WTC11 (cell line): ENCODE measurements at regions not wholly inside any gene's neighbourhood (a gene's known extent, or its start where the extent isn't known, plus 50 kb on each side); places are given as distances from the start of the nearest gene placed in this dataset.

Experiments used
- ATAC-seq: fragments of 200-7000 bp; cut with Tn5 transposase; 2 replicates; pipeline ENCODE4 v1.10.0; 2021; ENCODE audit warnings: mild to moderate bottlenecking, moderate library complexity
- CTCF ChIA-PET: fragments of 300-600 bp; sonication (Branson Sonifier 250); formaldehyde crosslinking; loops from one replicate; lab custom pipeline; 2021; ENCODE audit warnings: antibody characterized with exemption; lab: Charles Lee
- POLR2A ChIA-PET: fragments of 350-600 bp; sonication (Branson Sonifier 250); formaldehyde crosslinking; loops from one replicate; lab custom pipeline; 2021; ENCODE audit warnings: antibody characterized with exemption; lab: Charles Lee
- DNase-seq: peaks from one replicate; pipeline ENCODE4 v3.0.0; 2021; ENCODE audit warnings: low spot score
- H3K27ac Mint-ChIP-seq: 2 replicates; pipeline ENCODE4 v1.8.0; 2021; ENCODE audit warnings: mixed read lengths
- H3K27me3 Mint-ChIP-seq: 2 replicates; pipeline ENCODE4 v1.8.0; 2021; ENCODE audit warnings: low read depth, mild to moderate bottlenecking, moderate library complexity, mixed read lengths
- H3K36me3 Mint-ChIP-seq: 2 replicates; pipeline ENCODE4 v1.8.0; 2021; ENCODE audit warnings: mixed read lengths
- H3K4me1 Mint-ChIP-seq: 2 replicates; pipeline ENCODE4 v1.8.0; 2022; ENCODE audit warnings: mixed read lengths
- H3K4me3 Mint-ChIP-seq: 2 replicates; pipeline ENCODE4 v1.8.0; 2021; ENCODE audit warnings: mild to moderate bottlenecking, moderate library complexity, mixed read lengths
- H3K9me3 Mint-ChIP-seq: 2 replicates; pipeline ENCODE4 v1.8.0; 2021; ENCODE audit warnings: mixed read lengths
- ATF3 ChIP-seq: sonication (generic); formaldehyde crosslinking; conservative IDR thresholded peaks from 2 replicates; pipeline ENCODE4 v1.8.1; 2022; ENCODE audit warnings: mild to moderate bottlenecking, missing genetic modification reagents
- MAX ChIP-seq: sonication (generic); formaldehyde crosslinking; IDR thresholded peaks from 2 replicates; pipeline ENCODE4 v1.8.0; 2022; ENCODE audit warnings: mild to moderate bottlenecking, missing genetic modification reagents
- MXD4 ChIP-seq: fragments of 250-450 bp; sonication (Bioruptor Pico); IDR thresholded peaks from 2 replicates; pipeline ENCODE4 v1.8.0; 2021; ENCODE audit warnings: mild to moderate bottlenecking, moderate library complexity, borderline replicate concordance
- NFE2L1 ChIP-seq: sonication (generic); formaldehyde crosslinking; IDR thresholded peaks from 2 replicates; pipeline ENCODE4 v1.8.1; 2023; ENCODE audit warnings: missing genetic modification reagents
- RELA ChIP-seq: sonication (generic); formaldehyde crosslinking; IDR thresholded peaks from 2 replicates; pipeline ENCODE4 v1.8.1; 2022; ENCODE audit warnings: missing genetic modification reagents, mild to moderate bottlenecking, borderline replicate concordance
- SP1 ChIP-seq: sonication (generic); formaldehyde crosslinking; conservative IDR thresholded peaks from 2 replicates; pipeline ENCODE4 v1.8.1; 2022; ENCODE audit warnings: missing genetic modification reagents
- TEAD1 ChIP-seq: sonication (generic); formaldehyde crosslinking; IDR thresholded peaks from 2 replicates; pipeline ENCODE4 v1.8.0; 2022; ENCODE audit warnings: mild to moderate bottlenecking, missing genetic modification reagents
- ZMAT4 ChIP-seq: fragments of 250-450 bp; sonication (Bioruptor Pico); IDR thresholded peaks from 2 replicates; pipeline ENCODE4 v1.9.0; 2021; ENCODE audit warnings: mild to moderate bottlenecking
- ZNF232 ChIP-seq: sonication (generic); formaldehyde crosslinking; IDR thresholded peaks from 2 replicates; pipeline ENCODE4 v1.8.0; 2022; ENCODE audit warnings: mild to moderate bottlenecking, missing genetic modification reagents
- TF ChIP-seq, protein P1 (sequence below): sonication (generic); formaldehyde crosslinking; IDR thresholded peaks from 2 replicates; pipeline ENCODE4 v1.8.1; 2023; ENCODE audit warnings: mild to moderate bottlenecking, missing genetic modification reagents, moderate library complexity
- TF ChIP-seq, protein P2 (sequence below): fragments of 250-450 bp; sonication (Bioruptor Pico); IDR thresholded peaks from 2 replicates; pipeline ENCODE4 v2.1.2; 2022; ENCODE audit warnings: mild to moderate bottlenecking, moderate library complexity
- TF ChIP-seq, protein P3 (sequence below): sonication (generic); formaldehyde crosslinking; IDR thresholded peaks from 2 replicates; pipeline ENCODE4 v1.8.1; 2023; ENCODE audit warnings: mild to moderate bottlenecking, moderate library complexity, missing genetic modification reagents
- TF ChIP-seq, protein P4 (sequence below): sonication (generic); formaldehyde crosslinking; IDR thresholded peaks from 2 replicates; pipeline ENCODE4 v1.8.1; 2023; ENCODE audit warnings: mild to moderate bottlenecking, missing genetic modification reagents
- TF ChIP-seq, protein P5 (sequence below): fragments of 250-450 bp; sonication (Bioruptor Pico); IDR thresholded peaks from 2 replicates; pipeline ENCODE4 v1.9.0; 2021; ENCODE audit warnings: mild to moderate bottlenecking, borderline replicate concordance

DNA sequence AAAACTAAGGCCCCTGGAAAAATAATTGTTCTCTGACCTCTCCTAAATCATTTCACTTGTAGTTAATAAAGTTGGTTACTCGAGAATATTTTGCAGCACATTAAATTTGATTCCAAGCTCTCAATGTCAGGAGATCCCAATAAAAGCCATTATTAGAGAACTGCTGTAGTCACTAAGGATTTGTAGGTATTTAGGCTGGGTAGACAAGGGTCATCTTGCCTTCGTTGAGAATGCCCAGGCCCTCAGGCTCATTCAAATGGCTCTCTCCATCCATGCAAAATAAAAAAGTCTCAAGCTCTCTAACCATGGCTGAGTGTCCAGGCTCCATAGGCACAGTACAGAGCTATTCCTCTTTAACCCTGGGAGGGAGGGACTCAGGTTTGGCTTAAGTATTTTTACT lies 117.0 kb upstream of the HMGCLL1 start (continued):
- TF ChIP-seq, protein P1, sequence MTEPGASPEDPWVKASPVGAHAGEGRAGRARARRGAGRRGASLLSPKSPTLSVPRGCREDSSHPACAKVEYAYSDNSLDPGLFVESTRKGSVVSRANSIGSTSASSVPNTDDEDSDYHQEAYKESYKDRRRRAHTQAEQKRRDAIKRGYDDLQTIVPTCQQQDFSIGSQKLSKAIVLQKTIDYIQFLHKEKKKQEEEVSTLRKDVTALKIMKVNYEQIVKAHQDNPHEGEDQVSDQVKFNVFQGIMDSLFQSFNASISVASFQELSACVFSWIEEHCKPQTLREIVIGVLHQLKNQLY, result no peak

DNA sequence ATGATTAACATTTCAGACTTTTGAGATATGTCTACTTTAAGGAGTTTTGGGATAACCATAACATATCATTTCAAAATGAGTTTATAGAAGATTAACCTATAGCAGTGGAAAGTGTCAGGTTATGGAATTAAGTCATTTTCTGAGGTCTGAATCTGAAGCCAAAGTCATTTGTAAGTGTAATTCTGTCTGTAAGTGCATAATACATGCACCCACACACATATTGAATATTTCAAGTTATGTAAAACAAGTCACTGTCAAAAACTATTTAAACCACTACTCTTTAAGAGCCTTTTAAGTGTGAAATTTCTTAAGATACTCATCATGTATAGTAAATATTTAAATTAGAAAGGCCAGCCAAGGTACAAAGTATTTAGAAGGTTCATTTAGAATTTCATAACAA lies 115.8 kb upstream of the HMGCLL1 start:
- ChIA-PET CTCF (interaction anchor here (0.9 kb wide), 1 partner anchor 418 kb away, joined by 3 read pairs; no protein-coding TSS in a partner anchor), POLR2A (no interaction called here)
- H3K4me1 Mint-ChIP-seq, result peaks cover 37% of the 10 kb centered on the region
- H3K27me3 Mint-ChIP-seq, result no peaks in the 10 kb centered on the region
- H3K4me3 Mint-ChIP-seq, result no peak overlapping the region
- no peaks in the 10 kb centered on the region for H3K36me3 Mint-ChIP-seq
- no peak for DNase-seq
- H3K9me3 Mint-ChIP-seq, result peaks cover 13% of the 10 kb centered on the region; the same call in 1 of the 2 replicates
- no peak overlapping the region for H3K27ac Mint-ChIP-seq
- TF ChIP-seq, protein P2, sequence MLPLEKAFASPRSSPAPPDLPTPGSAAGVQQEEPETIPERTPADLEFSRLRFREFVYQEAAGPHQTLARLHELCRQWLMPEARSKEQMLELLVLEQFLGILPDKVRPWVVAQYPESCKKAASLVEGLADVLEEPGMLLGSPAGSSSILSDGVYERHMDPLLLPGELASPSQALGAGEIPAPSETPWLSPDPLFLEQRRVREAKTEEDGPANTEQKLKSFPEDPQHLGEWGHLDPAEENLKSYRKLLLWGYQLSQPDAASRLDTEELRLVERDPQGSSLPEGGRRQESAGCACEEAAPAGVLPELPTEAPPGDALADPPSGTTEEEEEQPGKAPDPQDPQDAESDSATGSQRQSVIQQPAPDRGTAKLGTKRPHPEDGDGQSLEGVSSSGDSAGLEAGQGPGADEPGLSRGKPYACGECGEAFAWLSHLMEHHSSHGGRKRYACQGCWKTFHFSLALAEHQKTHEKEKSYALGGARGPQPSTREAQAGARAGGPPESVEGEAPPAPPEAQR, result no peak
- no peak for TF ChIP-seq ZMAT4
- TF ChIP-seq RELA (CRISPR knock-in tag), result no peak
- TF ChIP-seq, protein P3, sequence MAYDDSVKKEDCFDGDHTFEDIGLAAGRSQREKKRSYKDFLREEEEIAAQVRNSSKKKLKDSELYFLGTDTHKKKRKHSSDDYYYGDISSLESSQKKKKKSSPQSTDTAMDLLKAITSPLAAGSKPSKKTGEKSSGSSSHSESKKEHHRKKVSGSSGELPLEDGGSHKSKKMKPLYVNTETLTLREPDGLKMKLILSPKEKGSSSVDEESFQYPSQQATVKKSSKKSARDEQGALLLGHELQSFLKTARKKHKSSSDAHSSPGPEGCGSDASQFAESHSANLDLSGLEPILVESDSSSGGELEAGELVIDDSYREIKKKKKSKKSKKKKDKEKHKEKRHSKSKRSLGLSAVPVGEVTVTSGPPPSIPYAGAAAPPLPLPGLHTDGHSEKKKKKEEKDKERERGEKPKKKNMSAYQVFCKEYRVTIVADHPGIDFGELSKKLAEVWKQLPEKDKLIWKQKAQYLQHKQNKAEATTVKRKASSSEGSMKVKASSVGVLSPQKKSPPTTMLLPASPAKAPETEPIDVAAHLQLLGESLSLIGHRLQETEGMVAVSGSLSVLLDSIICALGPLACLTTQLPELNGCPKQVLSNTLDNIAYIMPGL (CRISPR knock-in tag), result no peak
- TF ChIP-seq SP1 (CRISPR knock-in tag), result no peak
- no peak for TF ChIP-seq MXD4 (CRISPR knock-in tag)
- no peak for TF ChIP-seq ATF3
- no peak for TF ChIP-seq NFE2L1 (CRISPR knock-in tag)
- no peak for ATAC-seq

DNA sequence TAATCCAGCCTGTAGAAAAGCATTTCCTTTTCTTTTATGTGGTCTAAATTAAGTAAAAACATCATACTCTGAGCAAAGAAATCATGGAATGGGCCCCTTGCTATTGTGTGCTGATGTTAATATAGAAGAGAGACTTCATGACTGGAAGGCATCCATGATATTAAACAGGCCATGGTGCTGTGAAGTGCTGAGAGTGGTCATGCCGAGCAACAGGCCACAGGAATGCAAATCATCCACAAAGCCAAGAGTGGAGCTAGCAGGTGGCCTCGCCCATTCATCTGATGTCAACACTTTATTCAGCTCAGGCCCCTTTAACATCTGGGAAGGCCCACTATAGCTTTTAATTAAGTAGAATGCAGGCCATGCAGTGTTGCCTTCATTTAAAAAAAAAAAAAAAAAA lies 115.2 kb upstream of the HMGCLL1 start:
- peaks cover 37% of the 10 kb centered on the region for H3K4me1 Mint-ChIP-seq
- ATAC-seq (peak; percentile 100), DNase-seq (peak; percentile 58)
- ChIA-PET CTCF (interaction anchor here (0.6 to 0.9 kb wide), 3 partner anchors 27 to 417 kb away, joined by 3 read pairs; no protein-coding TSS in a partner anchor), POLR2A (no interaction called here)
- peaks cover 13% of the 10 kb centered on the region; the same call in 1 of the 2 replicates for H3K9me3 Mint-ChIP-seq
- H3K4me3 Mint-ChIP-seq, result no peak overlapping the region
- TF ChIP-seq ZNF232 (CRISPR knock-in tag) (no peak), TEAD1 (peak; percentile 42; the same call in 1 of the 2 replicates), MAX (CRISPR knock-in tag) (no peak)
- TF ChIP-seq, protein P4, sequence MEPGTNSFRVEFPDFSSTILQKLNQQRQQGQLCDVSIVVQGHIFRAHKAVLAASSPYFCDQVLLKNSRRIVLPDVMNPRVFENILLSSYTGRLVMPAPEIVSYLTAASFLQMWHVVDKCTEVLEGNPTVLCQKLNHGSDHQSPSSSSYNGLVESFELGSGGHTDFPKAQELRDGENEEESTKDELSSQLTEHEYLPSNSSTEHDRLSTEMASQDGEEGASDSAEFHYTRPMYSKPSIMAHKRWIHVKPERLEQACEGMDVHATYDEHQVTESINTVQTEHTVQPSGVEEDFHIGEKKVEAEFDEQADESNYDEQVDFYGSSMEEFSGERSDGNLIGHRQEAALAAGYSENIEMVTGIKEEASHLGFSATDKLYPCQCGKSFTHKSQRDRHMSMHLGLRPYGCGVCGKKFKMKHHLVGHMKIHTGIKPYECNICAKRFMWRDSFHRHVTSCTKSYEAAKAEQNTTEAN (CRISPR knock-in tag), result no peak
- TF ChIP-seq, protein P5, sequence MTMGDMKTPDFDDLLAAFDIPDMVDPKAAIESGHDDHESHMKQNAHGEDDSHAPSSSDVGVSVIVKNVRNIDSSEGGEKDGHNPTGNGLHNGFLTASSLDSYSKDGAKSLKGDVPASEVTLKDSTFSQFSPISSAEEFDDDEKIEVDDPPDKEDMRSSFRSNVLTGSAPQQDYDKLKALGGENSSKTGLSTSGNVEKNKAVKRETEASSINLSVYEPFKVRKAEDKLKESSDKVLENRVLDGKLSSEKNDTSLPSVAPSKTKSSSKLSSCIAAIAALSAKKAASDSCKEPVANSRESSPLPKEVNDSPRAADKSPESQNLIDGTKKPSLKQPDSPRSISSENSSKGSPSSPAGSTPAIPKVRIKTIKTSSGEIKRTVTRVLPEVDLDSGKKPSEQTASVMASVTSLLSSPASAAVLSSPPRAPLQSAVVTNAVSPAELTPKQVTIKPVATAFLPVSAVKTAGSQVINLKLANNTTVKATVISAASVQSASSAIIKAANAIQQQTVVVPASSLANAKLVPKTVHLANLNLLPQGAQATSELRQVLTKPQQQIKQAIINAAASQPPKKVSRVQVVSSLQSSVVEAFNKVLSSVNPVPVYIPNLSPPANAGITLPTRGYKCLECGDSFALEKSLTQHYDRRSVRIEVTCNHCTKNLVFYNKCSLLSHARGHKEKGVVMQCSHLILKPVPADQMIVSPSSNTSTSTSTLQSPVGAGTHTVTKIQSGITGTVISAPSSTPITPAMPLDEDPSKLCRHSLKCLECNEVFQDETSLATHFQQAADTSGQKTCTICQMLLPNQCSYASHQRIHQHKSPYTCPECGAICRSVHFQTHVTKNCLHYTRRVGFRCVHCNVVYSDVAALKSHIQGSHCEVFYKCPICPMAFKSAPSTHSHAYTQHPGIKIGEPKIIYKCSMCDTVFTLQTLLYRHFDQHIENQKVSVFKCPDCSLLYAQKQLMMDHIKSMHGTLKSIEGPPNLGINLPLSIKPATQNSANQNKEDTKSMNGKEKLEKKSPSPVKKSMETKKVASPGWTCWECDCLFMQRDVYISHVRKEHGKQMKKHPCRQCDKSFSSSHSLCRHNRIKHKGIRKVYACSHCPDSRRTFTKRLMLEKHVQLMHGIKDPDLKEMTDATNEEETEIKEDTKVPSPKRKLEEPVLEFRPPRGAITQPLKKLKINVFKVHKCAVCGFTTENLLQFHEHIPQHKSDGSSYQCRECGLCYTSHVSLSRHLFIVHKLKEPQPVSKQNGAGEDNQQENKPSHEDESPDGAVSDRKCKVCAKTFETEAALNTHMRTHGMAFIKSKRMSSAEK (CRISPR knock-in tag), result 0 out of 2 replicates have a peak, but pooled peaks have one; percentile 36
- TF ChIP-seq, all 79 proteins: peak for 2
- Mint-ChIP-seq H3K27ac (peak overlapping the region; percentile 49; the same call in 1 of the 2 replicates), H3K36me3 (no peaks in the 10 kb centered on the region), H3K27me3 (no peaks in the 10 kb centered on the region)
